Endothelial cell of umbilical vein (primary cell): ENCODE measurements at regions not wholly inside any gene's neighbourhood (a gene's known extent, or its start where the extent isn't known, plus 50 kb on each side); places are given as distances from the start of the nearest gene placed in this dataset.

Experiments used
- BruUV-seq: library from RNA; stranded (reverse); fragments of 400-500 nt; replicated peaks from 2 replicates; lab custom pipeline; 2021; lab: Mats Ljungman, UMichigan
- CTCF ChIA-PET: fragments of 300-600, 350-600 bp; sonication (Branson Sonifier 250); formaldehyde crosslinking; loops from one replicate; lab custom pipeline; 2021; ENCODE audit warnings: antibody characterized with exemption, inconsistent platforms; lab: Charles Lee
- POLR2A ChIA-PET: fragments of 300-600, 350-600 bp; sonication (Branson Sonifier 250); formaldehyde crosslinking; loops from one replicate; lab custom pipeline; 2021; ENCODE audit warnings: antibody characterized with exemption, inconsistent platforms; lab: Charles Lee
- DNase-seq: peaks from one replicate; pipeline ENCODE4 v3.0.0-alpha.2; 2011; ENCODE audit warnings: low read depth, low spot score
- FAIRE-seq: peaks from 2 replicates; lab custom pipeline; 2011; peaks lifted over from hg19 to GRCh38; lab: Jason Lieb, UNC
- H2AFZ ChIP-seq: 2 replicates; pipeline ENCODE4 v1.6.0; 2012; ENCODE audit warnings: low read depth, low read length, control low read depth, inconsistent platforms
- H3K27ac ChIP-seq: 2 replicates; pipeline ENCODE4 v1.5.1; 2011; ENCODE audit warnings: low read depth, mild to moderate bottlenecking, control low read depth, low read length, moderate library complexity; ENCODE audit not compliant: insufficient read depth
- H3K27me3 ChIP-seq, 2 experiments: 2 replicates each; pipeline versions ENCODE4 v1.6.0 to v1.6.1; 2011; ENCODE audit warnings: low read length in 2 of 2, mixed read lengths in 1 of 2; ENCODE audit not compliant: control insufficient read depth in 2 of 2, insufficient read depth in 2 of 2
- H3K36me3 ChIP-seq, 2 experiments: 2 replicates in 1 of 2; 3 replicates in 1 of 2; pipeline ENCODE4 v1.5.1; 2011; ENCODE audit warnings: low read length in 2 of 2, mild to moderate bottlenecking in 1 of 2, moderate library complexity in 1 of 2; ENCODE audit not compliant: control insufficient read depth in 2 of 2, insufficient read depth in 2 of 2; ENCODE audit errors: extremely low read depth in 1 of 2
- H3K4me1 ChIP-seq: 3 replicates; pipeline ENCODE4 v1.5.1; 2011; ENCODE audit warnings: mild to moderate bottlenecking, low read length; ENCODE audit not compliant: control insufficient read depth, insufficient read depth; ENCODE audit errors: extremely low read depth
- H3K4me2 ChIP-seq: 2 replicates; pipeline ENCODE4 v1.6.1; 2011; ENCODE audit warnings: low read length, control low read depth, mixed read lengths; ENCODE audit not compliant: insufficient read depth
- H3K4me3 ChIP-seq, 3 experiments: fragments of 200-600 bp in 1 of 3; sonication (generic), shearing (Covaris generic) in 1 of 3; replicated peaks in 1 of 3; 2 replicates each; pipeline ENCODE4 v1.5.1; 2011 to 2016; ENCODE audit warnings: control low read depth in 3 of 3, low read length in 3 of 3, mild to moderate bottlenecking in 2 of 3, inconsistent platforms in 1 of 3, low read depth in 1 of 3, moderate library complexity in 1 of 3; ENCODE audit not compliant: insufficient read depth in 1 of 3
- H3K79me2 ChIP-seq: 2 replicates; pipeline ENCODE4 v1.6.0; 2012; ENCODE audit warnings: low read length, inconsistent platforms; ENCODE audit not compliant: control insufficient read depth, insufficient read depth
- H3K9ac ChIP-seq: replicated peaks from 2 replicates; pipeline ENCODE3; 2011; ENCODE audit warnings: low read length, control low read depth; ENCODE audit not compliant: insufficient read depth; ENCODE audit errors: extremely low read depth
- H3K9me1 ChIP-seq: replicated peaks from 3 replicates; pipeline ENCODE4 v1.6.0; 2011; ENCODE audit warnings: mild to moderate bottlenecking, low read length; ENCODE audit not compliant: control insufficient read depth, insufficient read depth; ENCODE audit errors: extremely low read depth
- H3K9me3 ChIP-seq: replicated peaks from 2 replicates; pipeline ENCODE4 v1.5.1; 2012; ENCODE audit warnings: low read length, inconsistent platforms; ENCODE audit not compliant: control insufficient read depth, insufficient read depth
- H4K20me1 ChIP-seq: replicated peaks from 2 replicates; pipeline ENCODE3; 2011; ENCODE audit warnings: mild to moderate bottlenecking, low read length; ENCODE audit not compliant: control insufficient read depth, insufficient read depth; ENCODE audit errors: extremely low read depth
- CTCF ChIP-seq, 2 donors: IDR thresholded peaks; 1 replicate in 1 of 2; 2 replicates in 1 of 2; pipeline ENCODE4 v1.5.1; 2011; ENCODE audit warnings: low read length in 2 of 2, mild to moderate bottlenecking in 2 of 2, moderate library complexity in 2 of 2, control low read depth in 1 of 2, inconsistent platforms in 1 of 2, low read depth in 1 of 2; ENCODE audit not compliant: insufficient read depth in 1 of 2; ENCODE audit errors: extremely low read depth in 1 of 2
- EZH2 ChIP-seq: IDR thresholded peaks from 2 replicates; pipeline ENCODE4 v1.6.1; 2012; ENCODE audit warnings: borderline replicate concordance, low read depth, mild to moderate bottlenecking, moderate library complexity, low read length, inconsistent platforms; ENCODE audit not compliant: severe bottlenecking
- FOS ChIP-seq: IDR thresholded peaks from 2 replicates; pipeline ENCODE4 v1.6.1; 2011; ENCODE audit warnings: mild to moderate bottlenecking, low read length, moderate library complexity, borderline replicate concordance; ENCODE audit not compliant: insufficient read depth
- GATA2 ChIP-seq: IDR thresholded peaks from 2 replicates; pipeline ENCODE4 v1.7.0; 2011; ENCODE audit warnings: low read depth, mild to moderate bottlenecking, moderate library complexity, mixed read lengths, low read length; ENCODE audit not compliant: insufficient read length, insufficient read depth
- JUN ChIP-seq: IDR thresholded peaks from 2 replicates; pipeline ENCODE4 v1.6.1; 2011; ENCODE audit warnings: borderline replicate concordance, low read depth; ENCODE audit not compliant: insufficient read length, insufficient read depth
- MAX ChIP-seq: IDR thresholded peaks from 2 replicates; pipeline ENCODE4 v1.6.1; 2011; ENCODE audit not compliant: insufficient read depth, insufficient read length
- MYC ChIP-seq: IDR thresholded peaks from one replicate; pipeline ENCODE4 v1.6.1; 2011; ENCODE audit warnings: mild to moderate bottlenecking, low read depth, low read length
- POLR2A ChIP-seq: IDR thresholded peaks from 2 replicates; pipeline ENCODE4 v1.6.1; 2012; ENCODE audit warnings: low read depth, mild to moderate bottlenecking, control low read depth, low read length
- POLR2AphosphoS5 ChIP-seq: IDR thresholded peaks from 2 replicates; pipeline ENCODE4 v1.6.1; 2012; ENCODE audit warnings: low read depth, mild to moderate bottlenecking, control low read depth, low read length, moderate library complexity; ENCODE audit not compliant: insufficient read depth
- dilution Hi-C: fragments of 300-500 bp; cut with MboI; formaldehyde crosslinking; loops from one replicate; pipeline ENCODE4 v1.15.0; 2019; ENCODE audit warnings: low sequenced_read_pairs; ENCODE audit not compliant: extremely low pct_ligation_motif_present
- intact Hi-C: fragments of 100-400 bp; cut with micrococcal nuclease; formaldehyde crosslinking; loops from one replicate; pipeline ENCODE4 v1.10.0; 2022

- no peaks in the 10 kb centered on the region for H3K36me3 ChIP-seq
- no peaks in the 10 kb centered on the region for H3K27me3 ChIP-seq
- H4K20me1 ChIP-seq, result no peaks in the 10 kb centered on the region
- CTCF ChIA-PET, result interaction anchor here (1.1 kb wide), 1 partner anchor 655 kb away, joined by 3 read pairs; no protein-coding TSS in a partner anchor
- no peak for TF ChIP-seq MYC
- no peak for TF ChIP-seq FOS
- no peak for TF ChIP-seq CTCF (IDR thresholded peaks at IDR 0.05; ENCODE audit: extremely low read depth in 1 of 2, insufficient read depth in 1 of 2, low read depth in 1 of 2, low read length in 2 of 2)
- no peak for TF ChIP-seq POLR2AphosphoS5
- no peak for TF ChIP-seq JUN
- no peak for TF ChIP-seq EZH2
- POLR2A ChIA-PET, result no interaction called here
- no peak overlapping the region for H2AFZ ChIP-seq
- H3K79me2 ChIP-seq, result no peaks in the 10 kb centered on the region
- no TSS peak for BruUV-seq
- H3K4me1 ChIP-seq, result no peaks in the 10 kb centered on the region
- H3K9me1 ChIP-seq, result no peaks in the 10 kb centered on the region
- no peak overlapping the region for H3K4me3 ChIP-seq
- FAIRE-seq (no peak), DNase-seq (no peak)
- no peak overlapping the region for H3K27ac ChIP-seq
- H3K9me3 ChIP-seq, result no peaks in the 10 kb centered on the region
- no peak overlapping the region for H3K9ac ChIP-seq
- H3K4me2 ChIP-seq, result no peak overlapping the region
- intact Hi-C loops, result no loop called here
- dilution Hi-C loops, result no loop called here
Measured at GRCh38 chr1:112054510-112054909, 65.0 kb upstream of the KCND3 start.

- intact Hi-C loops, result no loop called here
- POLR2A ChIA-PET, result no interaction called here
- CTCF ChIA-PET, result no interaction called here
Measured at GRCh38 chr1:112056354-112056753, 66.9 kb upstream of the KCND3 start.

More at GRCh38 chr1:112056354-112056753, 66.9 kb upstream of the KCND3 start:
- Histone ChIP-seq H2AFZ (no peak overlapping the region), H3K27me3 (no peaks in the 10 kb centered on the region), H3K79me2 (no peaks in the 10 kb centered on the region), H3K36me3 (no peaks in the 10 kb centered on the region), H3K4me1 (no peaks in the 10 kb centered on the region), H3K9ac (no peak overlapping the region), H4K20me1 (no peaks in the 10 kb centered on the region), H3K9me1 (no peaks in the 10 kb centered on the region), H3K9me3 (no peaks in the 10 kb centered on the region), H3K27ac (no peak overlapping the region), H3K4me2 (no peak overlapping the region), H3K4me3 (no peak overlapping the region)
- FAIRE-seq (no peak), DNase-seq (no peak)
- TF ChIP-seq EZH2, result no peak
- no peak for TF ChIP-seq FOS
- no peak for TF ChIP-seq GATA2
- TF ChIP-seq MAX, result no peak
- no peak for TF ChIP-seq POLR2A
- TF ChIP-seq MYC, result no peak
- TF ChIP-seq JUN, result no peak
- no peak for TF ChIP-seq POLR2AphosphoS5
- no peak for TF ChIP-seq CTCF (IDR thresholded peaks at IDR 0.05; ENCODE audit: extremely low read depth in 1 of 2, insufficient read depth in 1 of 2, low read depth in 1 of 2, low read length in 2 of 2)
- BruUV-seq, result no TSS peak
- dilution Hi-C loops, result no loop called here
